K562 (cell line): ENCODE measurements at regions not wholly inside any gene's neighbourhood (a gene's known extent, or its start where the extent isn't known, plus 50 kb on each side); places are given as distances from the start of the nearest gene placed in this dataset.

ENCODE experiments used
- ATAC-seq: fragments of 200-7000 bp; cut with Tn5 transposase; 3 replicates; pipeline ENCODE4 v1.9.1; 2020; ENCODE audit warnings: moderate library complexity
- BruUV-seq: library from RNA; stranded (reverse); fragments of 400-500 nt; replicated peaks from 2 replicates; lab custom pipeline; 2021; lab: Mats Ljungman, UMichigan
- CTCF ChIA-PET: fragments of 300-600 bp; formaldehyde crosslinking; extraction: SDS; loops from one replicate; lab custom pipeline; 2021; ENCODE audit warnings: low intra/inter-chr PET ratio; lab: Yijun Ruan, JAX
- POLR2A ChIA-PET: fragments of 300-600, 350-650 bp; sonication (Branson Sonifier 250); formaldehyde crosslinking; extraction: SDS; loops from one replicate; lab custom pipeline; 2021; ENCODE audit warnings: antibody characterized with exemption, inconsistent platforms; lab: Yijun Ruan, JAX
- DNase-seq, 4 experiments: peaks; one replicate each; pipeline versions ENCODE4 v3.0.0 to v3.0.0-alpha.2; 2011 to 2018; ENCODE audit warnings: low spot score in 3 of 4, mixed read lengths in 3 of 4; ENCODE audit errors: extremely low read depth in 1 of 4
- FAIRE-seq: peaks from 2 replicates; lab custom pipeline; 2011; peaks lifted over from hg19 to GRCh38; lab: Jason Lieb, UNC
- H2AFZ ChIP-seq: 2 replicates; pipeline ENCODE4 v1.6.0; 2011; ENCODE audit warnings: low read depth, low read length, control low read depth, inconsistent platforms
- H3K27ac ChIP-seq: fragments of 200-600 bp; 3 replicates; pipeline ENCODE4 v1.8.0; 2011; ENCODE audit warnings: low read depth, mild to moderate bottlenecking, control low read depth, inconsistent platforms, low read length, moderate library complexity, mixed read lengths; ENCODE audit errors: extremely low read depth
- H3K27me3 ChIP-seq, 2 experiments: fragments of 300-600 bp in 1 of 2; 2 replicates in 1 of 2; 3 replicates in 1 of 2; pipeline versions ENCODE4 v1.6.0 to v1.8.0; 2011; ENCODE audit warnings: inconsistent platforms in 2 of 2, low read length in 2 of 2, mild to moderate bottlenecking in 1 of 2, mixed read lengths in 1 of 2, moderate library complexity in 1 of 2; ENCODE audit not compliant: control insufficient read depth in 2 of 2, insufficient read depth in 2 of 2
- H3K36me3 ChIP-seq: fragments of 300-600 bp; 3 replicates; pipeline ENCODE4 v1.8.0; 2011; ENCODE audit warnings: mild to moderate bottlenecking, low read length, inconsistent platforms; ENCODE audit not compliant: control insufficient read depth, insufficient read depth
- H3K4me1 ChIP-seq, 2 experiments: fragments of 200-600 bp in 1 of 2; replicated peaks in 1 of 2; 2 replicates in 1 of 2; 3 replicates in 1 of 2; pipeline versions ENCODE4 v1.5.1 to v1.8.0; 2011; ENCODE audit warnings: inconsistent platforms in 2 of 2, low read length in 2 of 2, mild to moderate bottlenecking in 1 of 2, mixed read lengths in 1 of 2, moderate library complexity in 1 of 2; ENCODE audit not compliant: control insufficient read depth in 2 of 2, insufficient read depth in 2 of 2
- H3K4me2 ChIP-seq: 2 replicates; pipeline ENCODE4 v1.6.1; 2011; ENCODE audit warnings: low read length, control low read depth, inconsistent platforms, mixed read lengths; ENCODE audit not compliant: insufficient read depth
- H3K4me3 ChIP-seq: fragments of 200-600 bp; sonication (generic), shearing (Covaris generic); 2 replicates; pipeline ENCODE4 v1.5.1; 2016; ENCODE audit warnings: control low read depth, inconsistent platforms
- H3K79me2 ChIP-seq: fragments of 200-600 bp; 3 replicates; pipeline ENCODE4 v1.8.0; 2011; ENCODE audit warnings: low read length, inconsistent platforms; ENCODE audit not compliant: control insufficient read depth, insufficient read depth
- H3K9ac ChIP-seq, 2 experiments: 2 replicates each; pipeline versions ENCODE4 v1.6.0 to v1.6.1; 2011; ENCODE audit warnings: low read depth in 2 of 2, low read length in 2 of 2, control low read depth in 1 of 2, inconsistent platforms in 1 of 2, mild to moderate bottlenecking in 1 of 2, mixed read lengths in 1 of 2; ENCODE audit not compliant: insufficient read depth in 1 of 2
- H3K9me1 ChIP-seq: one replicate; pipeline ENCODE4 v1.6.0; 2011; ENCODE audit warnings: inconsistent platforms, mild to moderate bottlenecking, low read length, moderate library complexity; ENCODE audit not compliant: control insufficient read depth, insufficient read depth
- H3K9me3 ChIP-seq: replicated peaks from 2 replicates; pipeline ENCODE4 v1.5.1; 2011; ENCODE audit warnings: low read depth, low read length, inconsistent platforms; ENCODE audit not compliant: control insufficient read depth, insufficient read depth
- H4K20me1 ChIP-seq: replicated peaks from 2 replicates; pipeline ENCODE4 v1.6.1; 2011; ENCODE audit warnings: low read length, inconsistent platforms, mixed read lengths; ENCODE audit not compliant: control insufficient read depth, insufficient read depth
- MNT ChIP-seq, 2 experiments: fragments of 450-650 bp; conservative IDR thresholded peaks; 2 replicates each; pipeline ENCODE4 v1.6.1; 2017; ENCODE audit warnings: mild to moderate bottlenecking in 2 of 2, moderate library complexity in 2 of 2
- PHB ChIP-seq: fragments of 250-450 bp; sonication (Bioruptor Pico); IDR thresholded peaks from 2 replicates; pipeline ENCODE4 v1.5.0; 2021
- SMAD4 ChIP-seq: fragments of 250-450 bp; sonication (Bioruptor Pico); conservative IDR thresholded peaks from 2 replicates; pipeline ENCODE4 v1.8.0; 2021; ENCODE audit warnings: inconsistent platforms, mild to moderate bottlenecking, moderate library complexity
- SUPT5H ChIP-seq: fragments of 450-650 bp; IDR thresholded peaks from 2 replicates; pipeline ENCODE4 v1.6.1; 2016
- TEAD2 ChIP-seq: fragments of 450-650 bp; IDR thresholded peaks from 2 replicates; pipeline ENCODE4 v1.6.1; 2016; ENCODE audit warnings: missing genetic modification characterization, control low read depth, missing compliant biosample characterization
- ZBTB43 ChIP-seq: sonication (generic); formaldehyde crosslinking; IDR thresholded peaks from 2 replicates; pipeline ENCODE4 v1.8.0; 2023; ENCODE audit warnings: mild to moderate bottlenecking, missing genetic modification reagents
- ZFP1 ChIP-seq: fragments of 450-650 bp; formaldehyde crosslinking; IDR thresholded peaks from 2 replicates; pipeline ENCODE4 v1.4.0; 2020; ENCODE audit warnings: mild to moderate bottlenecking, mixed read lengths
- WGBS: fragments of 100-300 bp; shearing (Covaris generic); methylation state at CpG from one replicate; pipeline ENCODE4 v1.1.6; 2016; ENCODE audit warnings: low coverage, mixed read lengths; ENCODE audit not compliant: insufficient coverage; ENCODE audit errors: missing lambda C conversion rate; 5-methylcytosine and 5-hydroxymethylcytosine counted together
- in situ Hi-C: fragments of 300-500 bp; cut with MboI; formaldehyde crosslinking; loops from 4 replicates; pipeline ENCODE4 v1.15.0; 2018; ENCODE audit warnings: inconsistent platforms, mixed read lengths
- intact Hi-C: fragments of 100-400 bp; cut with micrococcal nuclease; formaldehyde crosslinking; loops from 2 replicates; pipeline ENCODE4 v1.14.2; 2022

- H3K9me1 ChIP-seq, result no peaks in the 10 kb centered on the region
- DNase-seq (no peak), FAIRE-seq (no peak), ATAC-seq (no peak)
- H3K79me2 ChIP-seq, result no peaks in the 10 kb centered on the region
- no peaks in the 10 kb centered on the region for H3K36me3 ChIP-seq
- ChIA-PET POLR2A (no interaction called here), CTCF (no interaction called here)
- H4K20me1 ChIP-seq, result no peaks in the 10 kb centered on the region
- in situ Hi-C loops, result no loop called here
- no TSS peak for BruUV-seq
- H3K27me3 ChIP-seq, result peaks cover 0 to 10% of the 10 kb centered on the region in 2 experiments; a peak in 2 of 5 replicates
- H3K9ac ChIP-seq, result no peak overlapping the region
- no peak overlapping the region for H2AFZ ChIP-seq
- H3K4me2 ChIP-seq, result no peak overlapping the region
- H3K4me3 ChIP-seq, result no peak overlapping the region
- H3K4me1 ChIP-seq, result no peaks in the 10 kb centered on the region; a peak in 1 of 5 replicates
- TF ChIP-seq SUPT5H, result no peak
- TF ChIP-seq PHB (CRISPR knock-in tag), result no peak
- TF ChIP-seq MNT (conservative IDR thresholded peaks at IDR 0.05), result no peak
- TF ChIP-seq SMAD4 (CRISPR knock-in tag), result no peak
- no peak for TF ChIP-seq ZFP1 (CRISPR knock-in tag)
- TF ChIP-seq ZBTB43 (CRISPR knock-in tag), result no peak
- TF ChIP-seq TEAD2 (tag), result no peak
- 2% methylated on average over 8 of the region's 8 CpGs for WGBS
- H3K9me3 ChIP-seq, result no peaks in the 10 kb centered on the region
- intact Hi-C loops, result no loop called here
- H3K27ac ChIP-seq, result no peak overlapping the region
Measured at GRCh38 chr1:29879217-29879616, 642.9 kb downstream of the PTPRU start.
